Mesenchymal stem cell (in vitro differentiated cells and primary cell): ENCODE measurements at regions not wholly inside any gene's neighbourhood (a gene's known extent, or its start where the extent isn't known, plus 50 kb on each side); places are given as distances from the start of the nearest gene placed in this dataset.
A peak's percentile ranks its signal among the peaks of the same experiment; 100 is the strongest.

Experiments
- DNase-seq: peaks from one replicate; pipeline ENCODE4 v3.0.0-alpha.2; 2013
- H2AFZ ChIP-seq: one replicate; pipeline ENCODE4 v1.6.1; 2013; ENCODE audit warnings: low read depth, mild to moderate bottlenecking, control low read depth, inconsistent platforms, low read length, moderate library complexity
- H2AK5ac ChIP-seq: 2 replicates; pipeline ENCODE4 v1.6.1; 2013; ENCODE audit warnings: low read length, moderate library complexity, mild to moderate bottlenecking, inconsistent platforms; ENCODE audit not compliant: severe bottlenecking
- H2BK120ac ChIP-seq: one replicate; pipeline ENCODE4 v1.6.1; 2013; ENCODE audit warnings: low read depth, mild to moderate bottlenecking, inconsistent platforms, low read length, moderate library complexity
- H2BK12ac ChIP-seq, 2 experiments: one replicate each; pipeline ENCODE4 v1.6.1; 2013; ENCODE audit warnings: inconsistent platforms in 2 of 2, low read length in 2 of 2, mild to moderate bottlenecking in 2 of 2, moderate library complexity in 2 of 2, control low read depth in 1 of 2
- H2BK15ac ChIP-seq: one replicate; pipeline ENCODE4 v1.6.1; 2013; ENCODE audit warnings: mild to moderate bottlenecking, low read depth, inconsistent platforms; ENCODE audit not compliant: poor library complexity, severe bottlenecking
- H2BK5ac ChIP-seq: 2 replicates; pipeline ENCODE4 v1.6.1; 2013; ENCODE audit warnings: low read depth, mild to moderate bottlenecking, low read length, control low read depth, inconsistent platforms; ENCODE audit not compliant: poor library complexity, severe bottlenecking
- H3K14ac ChIP-seq, 2 experiments: one replicate each; pipeline ENCODE4 v1.6.1; 2013; ENCODE audit warnings: inconsistent platforms in 2 of 2, low read length in 2 of 2, control low read depth in 1 of 2, mild to moderate bottlenecking in 1 of 2, moderate library complexity in 1 of 2
- H3K18ac ChIP-seq, 2 experiments: one replicate each; pipeline ENCODE4 v1.6.1; 2013; ENCODE audit warnings: inconsistent platforms in 2 of 2, low read length in 2 of 2, control low read depth in 1 of 2, low read depth in 1 of 2, mild to moderate bottlenecking in 1 of 2
- H3K23ac ChIP-seq, 2 experiments: one replicate each; pipeline ENCODE4 v1.6.1; 2013; ENCODE audit warnings: inconsistent platforms in 2 of 2, low read length in 2 of 2, mild to moderate bottlenecking in 2 of 2, moderate library complexity in 2 of 2, control low read depth in 1 of 2
- H3K27ac ChIP-seq: 2 replicates; pipeline ENCODE4 v1.5.1; 2013; ENCODE audit warnings: mild to moderate bottlenecking, moderate library complexity, low read length, control low read depth, inconsistent platforms; ENCODE audit not compliant: poor library complexity, severe bottlenecking
- H3K27me3 ChIP-seq, 2 experiments: 2 replicates each; pipeline versions ENCODE4 v1.6.1 to v1.7.0; 2013; ENCODE audit warnings: low read length in 2 of 2, mild to moderate bottlenecking in 2 of 2, moderate library complexity in 2 of 2, control low read depth in 1 of 2, inconsistent platforms in 1 of 2; ENCODE audit not compliant: control insufficient read depth in 1 of 2, insufficient read depth in 1 of 2
- H3K36me3 ChIP-seq, 2 experiments: 2 replicates each; pipeline versions ENCODE4 v1.6.1 to v1.7.0; 2013; ENCODE audit warnings: low read length in 2 of 2, control low read depth in 1 of 2, inconsistent platforms in 1 of 2, low read depth in 1 of 2, mild to moderate bottlenecking in 1 of 2; ENCODE audit not compliant: insufficient read depth in 2 of 2, control insufficient read depth in 1 of 2
- H3K4ac ChIP-seq, 2 experiments: one replicate each; pipeline ENCODE4 v1.6.1; 2013; ENCODE audit warnings: inconsistent platforms in 2 of 2, low read length in 2 of 2, mild to moderate bottlenecking in 2 of 2, moderate library complexity in 2 of 2, control low read depth in 1 of 2, low read depth in 1 of 2
- H3K4me1 ChIP-seq: 2 replicates; pipeline ENCODE4 v1.6.1; 2013; ENCODE audit warnings: low read depth, low read length, control low read depth; ENCODE audit not compliant: control insufficient read depth, insufficient read depth
- H3K4me2 ChIP-seq: 2 replicates; pipeline ENCODE4 v1.6.1; 2013; ENCODE audit warnings: low read length, mild to moderate bottlenecking, inconsistent platforms; ENCODE audit not compliant: poor library complexity, severe bottlenecking
- H3K4me3 ChIP-seq, 2 experiments: 2 replicates each; pipeline versions ENCODE4 v1.5.1 to v1.7.0; 2013; ENCODE audit warnings: low read length in 2 of 2, mild to moderate bottlenecking in 2 of 2, control low read depth in 1 of 2, low read depth in 1 of 2; ENCODE audit not compliant: insufficient read depth in 1 of 2
- H3K79me1 ChIP-seq: replicated peaks from 2 replicates; pipeline ENCODE4 v1.6.1; 2013; ENCODE audit warnings: mild to moderate bottlenecking, control low read depth, low read length, inconsistent platforms; ENCODE audit not compliant: poor library complexity, severe bottlenecking
- H3K9ac ChIP-seq: 2 replicates; pipeline ENCODE4 v1.7.0; 2013; ENCODE audit warnings: mild to moderate bottlenecking, low read length, moderate library complexity
- H3K9me3 ChIP-seq: 2 replicates; pipeline ENCODE4 v1.7.0; 2013; ENCODE audit warnings: mild to moderate bottlenecking, low read length; ENCODE audit not compliant: control insufficient read depth
- H4K8ac ChIP-seq: one replicate; pipeline ENCODE4 v1.6.1; 2013; ENCODE audit warnings: inconsistent platforms, mild to moderate bottlenecking, low read length, moderate library complexity
- H4K91ac ChIP-seq: one replicate; pipeline ENCODE4 v1.6.1; 2013; ENCODE audit warnings: mild to moderate bottlenecking, low read length, inconsistent platforms
- whole genome bisulfite sequencing: methylation state at CpG from one replicate; pipeline ENCODE4 v1.1.7; 2013; ENCODE audit warnings: mixed read lengths; 5-methylcytosine and 5-hydroxymethylcytosine counted together

DNA sequence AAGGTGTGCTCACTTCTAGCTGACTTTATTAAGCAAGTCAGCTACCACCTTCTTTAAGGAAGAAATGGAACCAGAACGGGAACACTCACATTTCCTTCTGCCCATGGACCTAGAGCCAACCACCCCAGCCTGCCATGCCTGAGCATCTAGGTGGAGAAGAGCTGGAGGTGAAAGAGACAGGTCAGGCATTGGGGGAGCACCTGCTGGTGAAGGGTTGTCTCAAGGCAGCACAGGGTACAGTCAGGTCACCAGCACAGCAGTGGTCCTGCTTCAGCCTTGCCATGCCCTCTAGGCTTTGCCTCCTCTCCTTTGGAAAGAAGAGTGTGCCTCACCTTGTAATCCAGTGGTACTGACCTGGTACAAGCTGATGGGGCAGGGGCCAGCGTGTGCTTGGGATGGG, 107.9 kb downstream of the KCNF1 start:
- Histone ChIP-seq H3K4me2 (no peak overlapping the region), H4K91ac (no peak overlapping the region), H2BK120ac (no peak overlapping the region), H3K79me1 (no peaks in the 10 kb centered on the region), H3K27me3 (peaks cover 53 to 75% of the 10 kb centered on the region in 2 experiments), H2AK5ac (no peak overlapping the region), H3K9ac (no peak overlapping the region), H3K14ac (peak overlapping the region in 1 of 2 experiments; percentile 61), H3K4me1 (no peaks in the 10 kb centered on the region), H3K4me3 (no peak overlapping the region), H3K9me3 (no peaks in the 10 kb centered on the region), H2AFZ (no peak overlapping the region), H3K36me3 (no peaks in the 10 kb centered on the region), H3K18ac (peak overlapping the region in 1 of 2 experiments; percentile 37), H2BK15ac (no peak overlapping the region), H2BK12ac (no peak overlapping the region), H3K4ac (no peak overlapping the region), H3K27ac (no peak overlapping the region), H3K23ac (peak overlapping the region in 1 of 2 experiments; percentile 23), H4K8ac (no peak overlapping the region), H2BK5ac (no peak overlapping the region)
- WGBS = 67% methylated on average over 1 of the region's 2 CpGs
- no peak for DNase-seq

DNA sequence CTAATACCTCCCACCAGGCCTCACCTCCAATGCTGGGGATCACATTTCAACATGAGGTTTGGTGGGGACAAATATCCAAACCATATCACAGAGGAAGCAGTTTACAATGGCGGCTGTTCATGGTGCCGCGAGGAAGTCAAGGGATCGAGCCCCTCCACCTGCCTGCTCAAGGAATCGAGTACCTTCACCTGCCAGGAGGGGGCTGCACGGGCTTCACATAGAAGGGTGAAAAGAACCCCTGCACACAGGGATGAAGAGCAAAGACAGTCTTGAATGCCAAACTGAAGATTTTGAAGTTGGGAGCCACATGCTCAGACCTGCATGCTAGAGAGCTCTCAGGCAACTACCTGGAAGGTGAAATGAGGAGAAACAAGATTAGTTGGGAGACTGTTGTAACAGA, 110.3 kb downstream of the KCNF1 start:
- 80% methylated on average over 6 of the region's 6 CpGs for WGBS
- H3K36me3 ChIP-seq = no peaks in the 10 kb centered on the region
- no peak overlapping the region for H2BK12ac ChIP-seq
- no peak overlapping the region for H3K23ac ChIP-seq
- H3K79me1 ChIP-seq = no peaks in the 10 kb centered on the region
- H3K18ac ChIP-seq = peak overlapping the region in 1 of 2 experiments; percentile 35
- no peak overlapping the region for H3K9ac ChIP-seq
- H3K4ac ChIP-seq = no peak overlapping the region
- H3K14ac ChIP-seq = no peak overlapping the region
- no peak overlapping the region for H2AFZ ChIP-seq
- no peak overlapping the region for H2BK15ac ChIP-seq
- no peak overlapping the region for H3K4me2 ChIP-seq
- no peak overlapping the region for H2BK5ac ChIP-seq
- H4K8ac ChIP-seq = no peak overlapping the region
- H3K27ac ChIP-seq = no peak overlapping the region
- peaks cover 40 to 51% of the 10 kb centered on the region in 2 experiments for H3K27me3 ChIP-seq
- no peak overlapping the region for H3K4me3 ChIP-seq
- no peaks in the 10 kb centered on the region for H3K9me3 ChIP-seq
- no peak for DNase-seq
- no peak overlapping the region for H2BK120ac ChIP-seq
- no peak overlapping the region for H2AK5ac ChIP-seq
- no peaks in the 10 kb centered on the region for H3K4me1 ChIP-seq
- no peak overlapping the region for H4K91ac ChIP-seq

DNA sequence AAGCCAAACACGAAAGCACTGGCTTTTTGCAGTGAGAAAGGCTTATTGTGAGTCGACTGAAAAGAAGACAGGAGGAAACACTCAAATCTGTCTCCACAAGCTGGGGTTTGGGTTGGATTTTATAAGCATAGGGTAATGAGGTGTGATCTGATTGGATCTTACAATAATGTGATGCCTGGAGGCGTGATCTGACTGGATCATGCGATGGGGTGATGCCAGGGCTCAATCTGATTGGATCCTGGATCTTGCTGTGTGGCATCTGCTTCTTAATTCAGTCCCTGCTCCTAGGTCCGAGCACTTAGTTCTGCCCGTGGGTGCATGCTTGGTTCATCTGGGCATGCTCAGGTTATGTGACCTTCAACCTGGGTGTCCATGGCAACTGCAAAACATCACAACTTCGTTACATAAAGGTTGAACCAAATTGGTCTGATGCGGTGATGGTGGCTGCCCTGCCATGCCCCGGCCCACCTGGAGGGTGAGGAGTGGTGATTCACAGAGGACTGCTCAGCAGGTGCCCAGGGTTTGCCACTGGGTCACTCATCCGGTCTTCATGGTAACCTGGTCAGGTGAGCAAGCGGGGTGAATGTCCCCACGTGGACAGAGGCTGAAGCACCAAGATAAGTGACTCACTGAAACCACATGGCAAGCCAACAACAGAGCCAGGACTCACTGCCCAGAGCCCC, 111.0 kb downstream of the KCNF1 start:
- H2BK12ac ChIP-seq = peak overlapping the region in 1 of 2 experiments; percentile 31
- H3K4me2 ChIP-seq = no peak overlapping the region
- H3K9me3 ChIP-seq = no peaks in the 10 kb centered on the region
- no peak overlapping the region for H2BK5ac ChIP-seq
- 83% methylated on average over 12 of the region's 12 CpGs for WGBS
- H3K18ac ChIP-seq = no peak overlapping the region
- H2AFZ ChIP-seq = no peak overlapping the region
- no peaks in the 10 kb centered on the region for H3K79me1 ChIP-seq
- no peak overlapping the region for H4K91ac ChIP-seq
- no peaks in the 10 kb centered on the region for H3K4me1 ChIP-seq
- no peak overlapping the region for H4K8ac ChIP-seq
- H3K36me3 ChIP-seq = no peaks in the 10 kb centered on the region
- no peak overlapping the region for H2AK5ac ChIP-seq
- no peak overlapping the region for H3K4ac ChIP-seq
- no peak overlapping the region for H3K23ac ChIP-seq
- no peak overlapping the region for H3K14ac ChIP-seq
- peaks cover 34 to 44% of the 10 kb centered on the region in 2 experiments for H3K27me3 ChIP-seq
- no peak overlapping the region for H2BK120ac ChIP-seq
- no peak overlapping the region for H3K9ac ChIP-seq
- H3K27ac ChIP-seq = no peak overlapping the region
- no peak for DNase-seq
- H2BK15ac ChIP-seq = no peak overlapping the region
- no peak overlapping the region for H3K4me3 ChIP-seq

DNA sequence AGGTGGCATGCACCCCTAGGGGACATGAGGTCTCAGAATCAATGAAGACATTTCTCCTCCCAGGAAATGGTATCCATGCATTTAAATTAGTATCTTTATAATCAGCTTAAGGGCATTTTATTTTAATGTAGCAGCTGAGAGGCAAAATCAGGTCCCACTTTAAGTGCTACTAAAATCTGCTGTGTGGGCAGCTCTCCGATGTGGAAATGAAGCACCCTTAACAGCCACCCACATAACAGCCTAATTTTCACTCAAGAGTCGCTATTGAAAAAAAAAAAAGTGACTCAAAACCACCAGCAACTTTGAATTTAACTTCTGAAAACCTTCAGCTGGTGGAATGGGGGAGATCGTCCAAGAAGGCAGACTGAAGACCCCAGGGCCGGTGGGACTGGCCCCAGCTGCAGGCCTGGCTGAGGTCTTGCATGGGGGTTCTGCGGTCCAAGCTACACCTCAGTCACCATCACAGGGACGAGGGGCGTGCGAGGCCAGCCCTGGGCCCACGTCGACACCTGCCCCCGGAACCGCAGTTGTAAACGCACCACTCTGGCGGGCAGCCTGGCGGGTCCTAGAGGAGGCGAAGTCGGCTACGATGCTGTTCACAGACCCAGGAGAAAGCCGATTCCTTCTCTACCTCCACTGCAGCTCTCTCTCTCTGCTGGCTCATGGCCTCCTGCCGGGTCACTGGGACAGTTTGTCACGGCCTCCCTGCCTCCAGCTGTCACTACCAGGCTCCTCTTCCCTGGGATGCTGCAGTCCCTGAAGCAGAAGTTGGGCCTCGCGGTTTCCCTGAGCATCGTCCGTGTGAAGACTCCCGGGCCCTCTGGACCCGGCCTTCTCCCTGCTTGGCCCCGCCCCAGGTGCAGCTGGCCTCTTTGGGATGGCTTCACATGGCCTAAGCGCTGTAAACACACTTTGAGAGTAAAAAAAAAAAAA, 111.9 kb downstream of the KCNF1 start:
- 89% methylated on average over 29 of the region's 29 CpGs for WGBS

More for the DNA sequence above, 111.9 kb downstream of the KCNF1 start:
- no peaks in the 10 kb centered on the region for H3K9me3 ChIP-seq
- H3K18ac ChIP-seq = no peak overlapping the region
- H2BK12ac ChIP-seq = no peak overlapping the region
- no peak overlapping the region for H2BK5ac ChIP-seq
- no peak overlapping the region for H3K4me2 ChIP-seq
- H3K27ac ChIP-seq = no peak overlapping the region
- no peak for DNase-seq
- no peak overlapping the region for H2BK120ac ChIP-seq
- no peak overlapping the region for H3K4ac ChIP-seq
- no peak overlapping the region for H2BK15ac ChIP-seq
- H3K36me3 ChIP-seq = no peaks in the 10 kb centered on the region
- peaks cover 27 to 35% of the 10 kb centered on the region in 2 experiments for H3K27me3 ChIP-seq
- no peak overlapping the region for H4K91ac ChIP-seq
- H3K14ac ChIP-seq = peak overlapping the region in 1 of 2 experiments; percentile 35
- no peak overlapping the region for H2AK5ac ChIP-seq
- no peaks in the 10 kb centered on the region for H3K79me1 ChIP-seq
- H3K4me3 ChIP-seq = no peak overlapping the region
- H4K8ac ChIP-seq = no peak overlapping the region
- no peak overlapping the region for H2AFZ ChIP-seq
- no peaks in the 10 kb centered on the region for H3K4me1 ChIP-seq
- H3K9ac ChIP-seq = no peak overlapping the region
- H3K23ac ChIP-seq = no peak overlapping the region
